HCT116 (cell line): ENCODE measurements at regions not wholly inside any gene's neighbourhood (a gene's known extent, or its start where the extent isn't known, plus 50 kb on each side); places are given as distances from the start of the nearest gene placed in this dataset.

Experiments
- ATAC-seq: fragments of 200-7000 bp; cut with Tn5 transposase; 2 replicates; pipeline ENCODE4 v1.9.1; 2020; ENCODE audit warnings: mild to moderate bottlenecking, moderate library complexity
- BruUV-seq: library from RNA; stranded (reverse); fragments of 400-500 nt; replicated peaks from 2 replicates; lab custom pipeline; 2021; lab: Mats Ljungman, UMichigan
- CTCF ChIA-PET: fragments of 300-600 bp; sonication (Branson Sonifier 250); formaldehyde crosslinking; loops from one replicate; lab custom pipeline; 2021; ENCODE audit warnings: antibody characterized with exemption; lab: Charles Lee
- POLR2A ChIA-PET: fragments of 300-600, 350-600 bp; sonication (Branson Sonifier 250); formaldehyde crosslinking; loops from one replicate; lab custom pipeline; 2021; ENCODE audit warnings: antibody characterized with exemption; lab: Charles Lee
- RAD21 ChIA-PET, 2 experiments: fragments of 300-600 bp; sonication (Branson Sonifier 250); formaldehyde crosslinking; loops; one replicate each; lab custom pipeline; 2023; ENCODE audit warnings: low total read pairs in 2 of 2; ENCODE audit not compliant: uncharacterized antibody in 2 of 2, unreplicated experiment in 2 of 2, low non-redundant PET in 1 of 2; lab: Charles Lee
- DNase-seq: peaks from one replicate; pipeline ENCODE4 v3.0.0-alpha.2; 2010; ENCODE audit warnings: low read depth, low spot score
- H2AFZ ChIP-seq: fragments of 200-600 bp; shearing (Covaris generic), sonication (generic); 2 replicates; pipeline ENCODE4 v1.6.1; 2017; ENCODE audit warnings: low read depth, mixed run types, mixed read lengths, antibody characterized with exemption, low read length; ENCODE audit not compliant: poor library complexity, severe bottlenecking
- H3K27ac ChIP-seq: 2 replicates; pipeline ENCODE4 v1.5.1; 2012; ENCODE audit warnings: low read depth, low read length
- H3K27me3 ChIP-seq: fragments of 200-600 bp; sonication (generic); 2 replicates; pipeline ENCODE4 v1.6.1; 2016; ENCODE audit warnings: mixed run types, low read length, mixed read lengths; ENCODE audit not compliant: insufficient read depth
- H3K36me3 ChIP-seq, 2 experiments: fragments of 200-500 bp in 1 of 2; fragments of 200-600 bp in 1 of 2; sonication (Bioruptor generic) in 1 of 2; sonication (generic) in 1 of 2; 2 replicates each; pipeline versions ENCODE4 v1.5.1 to v1.6.1; 2014 to 2016; ENCODE audit warnings: low read length in 2 of 2, inconsistent platforms in 1 of 2, mixed read lengths in 1 of 2, mixed run types in 1 of 2; ENCODE audit not compliant: insufficient read depth in 2 of 2, control insufficient read depth in 1 of 2
- H3K4me1 ChIP-seq, 2 experiments: fragments of 200-600 bp in 1 of 2; sonication (generic) in 1 of 2; 2 replicates each; pipeline versions ENCODE4 v1.5.1 to v1.6.1; 2012 to 2017; ENCODE audit warnings: low read length in 2 of 2, inconsistent platforms in 1 of 2, mild to moderate bottlenecking in 1 of 2, mixed read lengths in 1 of 2, mixed run types in 1 of 2, moderate library complexity in 1 of 2; ENCODE audit not compliant: insufficient read depth in 2 of 2, control insufficient read depth in 1 of 2
- H3K4me2 ChIP-seq: fragments of 200-600 bp; sonication (generic); 2 replicates; pipeline ENCODE4 v1.6.1; 2017; ENCODE audit warnings: mixed run types, low read length, mixed read lengths
- H3K4me3 ChIP-seq, 2 experiments: fragments of 200-600 bp in 1 of 2; sonication (generic) in 1 of 2; replicated peaks in 1 of 2; 2 replicates each; pipeline ENCODE4 v1.5.1; 2011 to 2016; ENCODE audit warnings: low read length in 2 of 2, control low read depth in 1 of 2, low read depth in 1 of 2, mild to moderate bottlenecking in 1 of 2, mixed read lengths in 1 of 2, mixed run types in 1 of 2
- H3K79me2 ChIP-seq: fragments of 200-600 bp; sonication (generic); 2 replicates; pipeline ENCODE4 v1.6.1; 2017; ENCODE audit warnings: mild to moderate bottlenecking, mixed run types, low read length, moderate library complexity, mixed read lengths; ENCODE audit not compliant: insufficient read depth
- H3K9ac ChIP-seq: fragments of 200-600 bp; sonication (generic); 2 replicates; pipeline ENCODE4 v1.6.1; 2016; ENCODE audit warnings: low read length, mixed read lengths
- H3K9me2 ChIP-seq: fragments of 200-600 bp; sonication (generic), shearing (Covaris generic); 2 replicates; pipeline ENCODE4 v1.6.1; 2017; ENCODE audit warnings: mixed run types, mild to moderate bottlenecking, moderate library complexity; ENCODE audit not compliant: insufficient read depth
- H3K9me3 ChIP-seq, 2 experiments: fragments of 200-500 bp in 1 of 2; fragments of 200-600 bp in 1 of 2; sonication (Bioruptor generic) in 1 of 2; sonication (generic) in 1 of 2; 2 replicates each; pipeline ENCODE4 v1.6.1; 2014 to 2017; ENCODE audit warnings: low read length in 2 of 2, mixed read lengths in 2 of 2, inconsistent platforms in 1 of 2, low read depth in 1 of 2, mild to moderate bottlenecking in 1 of 2, mixed run types in 1 of 2, moderate library complexity in 1 of 2; ENCODE audit not compliant: control insufficient read depth in 1 of 2, insufficient read depth in 1 of 2
- H4K20me1 ChIP-seq: fragments of 200-600 bp; sonication (generic), shearing (Covaris generic); 2 replicates; pipeline ENCODE4 v1.6.1; 2017; ENCODE audit warnings: mixed run types, mild to moderate bottlenecking, moderate library complexity; ENCODE audit not compliant: insufficient read depth
- CBX3 ChIP-seq: IDR thresholded peaks from 2 replicates; pipeline ENCODE4 v1.6.1; 2012; ENCODE audit warnings: low read depth
- CEBPB ChIP-seq: IDR thresholded peaks from 2 replicates; pipeline ENCODE4 v1.6.1; 2012; ENCODE audit warnings: low read depth
- CTCF ChIP-seq, 3 experiments: fragments of 200-600 bp in 1 of 3; sonication (generic) in 1 of 3; IDR thresholded peaks in 2 of 3; conservative IDR thresholded peaks in 1 of 3; 2 replicates each; pipeline ENCODE4 v1.5.1; 2012 to 2017; ENCODE audit warnings: low read depth in 2 of 3, low read length in 2 of 3, antibody characterized with exemption in 1 of 3, borderline replicate concordance in 1 of 3, control low read depth in 1 of 3, mild to moderate bottlenecking in 1 of 3, mixed read lengths in 1 of 3, mixed run types in 1 of 3, moderate library complexity in 1 of 3; ENCODE audit not compliant: insufficient read depth in 1 of 3
- EGR1 ChIP-seq: IDR thresholded peaks from 2 replicates; pipeline ENCODE4 v1.6.1; 2012; ENCODE audit warnings: low read depth
- EZH2 ChIP-seq: fragments of 200-600 bp; sonication (generic); IDR thresholded peaks from 2 replicates; pipeline ENCODE4 v1.6.1; 2017; ENCODE audit warnings: antibody characterized with exemption, mixed run types
- EZH2phosphoT487 ChIP-seq: fragments of 200-600 bp; IDR thresholded peaks from 2 replicates; pipeline ENCODE4 v1.6.1; 2018; ENCODE audit warnings: antibody characterized with exemption, borderline replicate concordance
- JUND ChIP-seq: IDR thresholded peaks from 2 replicates; pipeline ENCODE4 v1.6.1; 2012
- MAX ChIP-seq: IDR thresholded peaks from 2 replicates; pipeline ENCODE4 v1.6.1; 2012
- POLR2A ChIP-seq: IDR thresholded peaks from 2 replicates; pipeline ENCODE4 v1.7.0; 2011; ENCODE audit warnings: borderline replicate concordance; ENCODE audit not compliant: insufficient read depth, insufficient read length; ENCODE audit errors: extremely low read depth
- POLR2AphosphoS5 ChIP-seq: IDR thresholded peaks from 2 replicates; pipeline ENCODE4 v1.6.1; 2011; ENCODE audit warnings: mild to moderate bottlenecking, low read depth, low read length, moderate library complexity
- REST ChIP-seq: IDR thresholded peaks from 2 replicates; pipeline ENCODE4 v1.6.1; 2012; ENCODE audit warnings: low read depth
- SP1 ChIP-seq: IDR thresholded peaks from 2 replicates; pipeline ENCODE4 v1.6.1; 2012; ENCODE audit warnings: low read depth
- SRF ChIP-seq: IDR thresholded peaks from 2 replicates; pipeline ENCODE4 v1.6.1; 2012; ENCODE audit warnings: low read depth
- YY1 ChIP-seq: IDR thresholded peaks from 2 replicates; pipeline ENCODE4 v1.6.1; 2011; ENCODE audit warnings: low read length, low read depth, moderate library complexity, mild to moderate bottlenecking; ENCODE audit not compliant: insufficient replicate concordance; ENCODE audit errors: extremely low read depth
- ZBTB33 ChIP-seq: IDR thresholded peaks from 2 replicates; pipeline ENCODE4 v1.6.1; 2011; ENCODE audit warnings: mild to moderate bottlenecking, low read length, moderate library complexity; ENCODE audit not compliant: insufficient replicate concordance; ENCODE audit errors: extremely low read depth
- ZFX ChIP-seq: fragments of 450-650 bp; IDR thresholded peaks from 2 replicates; pipeline ENCODE4 v1.6.1; 2017
- intact Hi-C: fragments of 100-400 bp; cut with micrococcal nuclease; formaldehyde crosslinking; loops from 2 replicates; pipeline ENCODE4 v1.10.0; 2022
- TF ChIP-seq, protein P1 (sequence below): IDR thresholded peaks from 2 replicates; pipeline ENCODE4 v1.6.1; 2012

DNA sequence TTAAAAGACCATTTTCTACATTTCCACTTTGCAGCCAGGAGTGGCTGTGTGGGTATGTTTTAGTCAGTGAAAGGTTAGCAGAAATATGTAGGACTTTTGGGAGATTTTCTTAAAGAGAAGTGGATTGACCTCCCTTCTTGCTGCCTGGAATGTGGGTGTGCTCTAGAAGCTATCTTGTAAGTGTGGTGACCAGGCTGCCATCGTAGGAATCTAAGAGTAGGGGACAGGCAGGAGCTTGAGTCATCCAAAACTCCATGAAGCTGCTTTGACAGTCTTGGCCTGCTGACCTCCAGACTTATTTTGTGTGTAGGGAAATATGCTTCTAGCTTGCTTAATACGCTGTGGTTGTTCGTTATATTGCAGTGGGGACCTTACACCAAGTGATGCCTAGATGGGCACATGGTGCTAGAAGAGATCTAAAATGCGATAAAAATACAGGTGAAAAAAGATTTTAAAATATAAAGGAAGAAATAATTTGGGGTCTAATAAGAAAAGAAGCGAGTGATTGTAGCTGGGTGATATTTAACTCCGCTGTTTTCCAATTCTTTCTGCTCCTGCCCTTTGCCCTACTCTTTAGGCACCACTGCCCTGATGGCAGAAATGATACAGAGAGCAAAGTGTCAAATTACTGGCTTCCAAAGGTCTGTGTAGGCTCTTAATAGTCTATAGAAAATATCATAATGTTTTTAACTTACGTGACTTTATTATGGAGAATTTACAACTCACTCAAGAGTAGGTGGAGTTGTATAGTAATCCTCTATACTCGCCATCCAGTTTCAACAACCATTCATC is 298.2 kb upstream of the ZNF608 start:
- ATAC-seq, result peak; percentile 30; the same call in 1 of the 2 replicates
- intact Hi-C loops, result no loop called here

More for the DNA sequence above, 298.2 kb upstream of the ZNF608 start:
- H3K27me3 ChIP-seq, result no peaks in the 10 kb centered on the region
- TF ChIP-seq POLR2AphosphoS5 (no peak), YY1 (no peak), EGR1 (no peak), CBX3 (no peak), CEBPB (no peak), SP1 (no peak), CTCF (IDR thresholded peaks at IDR 0.05 in 2 of 3, conservative IDR thresholded peaks at IDR 0.05 in 1 of 3; ENCODE audit: borderline replicate concordance in 1 of 3, insufficient read depth in 1 of 3, low read depth in 2 of 3, low read length in 2 of 3) (no peak), JUND (no peak), ZFX (no peak), SRF (no peak), REST (no peak), EZH2phosphoT487 (no peak), EZH2 (no peak), ZBTB33 (no peak), MAX (no peak), POLR2A (no peak)
- TF ChIP-seq, protein P1, sequence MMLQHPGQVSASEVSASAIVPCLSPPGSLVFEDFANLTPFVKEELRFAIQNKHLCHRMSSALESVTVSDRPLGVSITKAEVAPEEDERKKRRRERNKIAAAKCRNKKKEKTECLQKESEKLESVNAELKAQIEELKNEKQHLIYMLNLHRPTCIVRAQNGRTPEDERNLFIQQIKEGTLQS, result no peak
- TF ChIP-seq, all 23 proteins: peak for 0
- Histone ChIP-seq H3K9me2 (no peaks in the 10 kb centered on the region), H3K79me2 (no peaks in the 10 kb centered on the region), H3K27ac (no peak overlapping the region), H3K9me3 (no peaks in the 10 kb centered on the region), H3K4me3 (no peak overlapping the region), H3K9ac (no peak overlapping the region), H3K4me2 (peak overlapping the region; percentile 34; the same call in 1 of the 2 replicates), H2AFZ (no peak overlapping the region), H4K20me1 (no peaks in the 10 kb centered on the region), H3K36me3 (no peaks in the 10 kb centered on the region), H3K4me1 (peaks cover 14 to 15% of the 10 kb centered on the region in 2 experiments)
- ChIA-PET RAD21 (no interaction called here), CTCF (no interaction called here), POLR2A (no interaction called here)
- BruUV-seq, result no TSS peak
- no peak for DNase-seq
